ENCODE measurements at regions not wholly inside any gene's neighbourhood (a gene's known extent, or its start where the extent isn't known, plus 50 kb on each side); places are given as distances from the start of the nearest gene placed in this dataset.

DNA sequence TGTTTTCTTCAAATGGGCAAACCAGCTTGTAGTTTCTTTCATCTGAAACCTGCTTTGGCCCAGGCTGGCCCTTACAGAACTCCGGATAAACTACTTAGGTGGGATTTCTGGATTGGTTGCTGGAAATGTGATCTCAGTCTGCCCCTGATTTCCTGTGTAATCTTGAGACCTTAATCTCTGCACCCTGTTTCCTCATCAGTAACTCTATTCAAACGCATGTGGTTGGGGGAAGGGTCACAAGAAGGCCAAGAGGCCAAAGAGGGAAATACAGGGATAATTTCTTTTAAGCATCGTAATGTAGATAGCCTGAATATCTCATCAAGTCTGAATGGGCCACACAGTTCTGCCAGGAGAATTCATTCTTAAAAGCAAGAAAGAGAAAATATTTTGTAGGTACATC lies 483.6 kb downstream of the LTN1 start:
- WGBS (ENCODE audit: insufficient coverage) = no CpG with 5 or more reads among the region's 3 CpGs
- no peak for TF ChIP-seq EZH2 (IDR thresholded peaks at IDR 0.05; ENCODE audit: borderline replicate concordance, insufficient read depth, low read depth, low read length, poor library complexity, severe bottlenecking)
- TF ChIP-seq CTCF (IDR thresholded peaks at IDR 0.05) = no peak
- Histone ChIP-seq H2AFZ (ENCODE audit: insufficient read depth, low read depth, low read length, poor library complexity, severe bottlenecking) (no peak overlapping the region), H3K4me2 (replicated peaks; ENCODE audit: low read depth, low read length, poor library complexity, severe bottlenecking) (no peak overlapping the region), H3K36me3 (replicated peaks in 1 of 2; ENCODE audit: control extremely low read depth in 1 of 2, control insufficient read depth in 1 of 2, extremely low read depth in 1 of 2, insufficient read depth in 2 of 2, low read length in 1 of 2) (no peaks in the 10 kb centered on the region), H3K4me3 (ENCODE audit: control extremely low read depth in 1 of 5, extremely low read depth in 1 of 5, insufficient read depth in 1 of 5, low read depth in 2 of 5, low read length in 4 of 5) (no peak overlapping the region), H4K20me1 (ENCODE audit: control insufficient read depth, insufficient read depth, low read length, poor library complexity, severe bottlenecking) (no peaks in the 10 kb centered on the region), H3K4me1 (ENCODE audit: control insufficient read depth in 2 of 2, insufficient read depth in 2 of 2, low read length in 2 of 2) (no peaks in the 10 kb centered on the region), H3K9me3 (ENCODE audit: control extremely low read depth in 1 of 3, control insufficient read depth in 2 of 3, insufficient read depth in 1 of 3, low read length in 2 of 3) (peaks cover 2 to 10% (median 10%) of the 10 kb centered on the region in 3 donors), H3K27me3 (replicated peaks in 1 of 4; ENCODE audit: control extremely low read depth in 1 of 4, control insufficient read depth in 3 of 4, insufficient read depth in 4 of 4, low read length in 3 of 4) (no peaks in the 10 kb centered on the region), H3K79me2 (ENCODE audit: control insufficient read depth, insufficient read depth, low read length) (no peaks in the 10 kb centered on the region), H3K9ac (ENCODE audit: low read length) (no peak overlapping the region), H3K27ac (ENCODE audit: low read length in 2 of 2) (no peak overlapping the region)
- H3K4me1 Mint-ChIP-seq = no peaks in the 10 kb centered on the region
- intact Hi-C loops (cut with micrococcal nuclease) = no loop called here
- peaks cover 6% of the 10 kb centered on the region for H3K9me3 Mint-ChIP-seq (ENCODE audit: insufficient read depth)
- CTCF ChIA-PET = no interaction called here
- H3K4me3 Mint-ChIP-seq = no peak overlapping the region
- POLR2A ChIA-PET = no interaction called here
- no peak overlapping the region for H3K27ac Mint-ChIP-seq
- DNase-seq = no peak
- no peak for ATAC-seq (ENCODE audit: low read depth)
- H3K27me3 Mint-ChIP-seq = no peaks in the 10 kb centered on the region

- TF ChIP-seq CTCF (IDR thresholded peaks at IDR 0.05) = no peak
- no peak for TF ChIP-seq EZH2 (IDR thresholded peaks at IDR 0.05; ENCODE audit: borderline replicate concordance, insufficient read depth, low read depth, low read length, poor library complexity, severe bottlenecking)
- DNase-seq (no peak), ATAC-seq (ENCODE audit: low read depth) (no peak)
- no peak overlapping the region for H3K4me3 Mint-ChIP-seq
- CTCF ChIA-PET = no interaction called here
- Histone ChIP-seq H3K4me3 (ENCODE audit: control extremely low read depth in 1 of 5, extremely low read depth in 1 of 5, insufficient read depth in 1 of 5, low read depth in 2 of 5, low read length in 4 of 5) (no peak overlapping the region), H3K36me3 (replicated peaks in 1 of 2; ENCODE audit: control extremely low read depth in 1 of 2, control insufficient read depth in 1 of 2, extremely low read depth in 1 of 2, insufficient read depth in 2 of 2, low read length in 1 of 2) (no peaks in the 10 kb centered on the region), H3K4me1 (ENCODE audit: control insufficient read depth in 2 of 2, insufficient read depth in 2 of 2, low read length in 2 of 2) (no peaks in the 10 kb centered on the region), H3K27me3 (replicated peaks in 1 of 4; ENCODE audit: control extremely low read depth in 1 of 4, control insufficient read depth in 3 of 4, insufficient read depth in 4 of 4, low read length in 3 of 4) (no peaks in the 10 kb centered on the region), H3K4me2 (replicated peaks; ENCODE audit: low read depth, low read length, poor library complexity, severe bottlenecking) (no peak overlapping the region), H3K9ac (ENCODE audit: low read length) (no peak overlapping the region), H3K27ac (ENCODE audit: low read length in 2 of 2) (no peak overlapping the region), H3K9me3 (ENCODE audit: control extremely low read depth in 1 of 3, control insufficient read depth in 2 of 3, insufficient read depth in 1 of 3, low read length in 2 of 3) (peaks cover 2 to 10% (median 10%) of the 10 kb centered on the region in 3 donors), H4K20me1 (ENCODE audit: control insufficient read depth, insufficient read depth, low read length, poor library complexity, severe bottlenecking) (no peaks in the 10 kb centered on the region), H3K79me2 (ENCODE audit: control insufficient read depth, insufficient read depth, low read length) (no peaks in the 10 kb centered on the region), H2AFZ (ENCODE audit: insufficient read depth, low read depth, low read length, poor library complexity, severe bottlenecking) (no peak overlapping the region)
- H3K4me1 Mint-ChIP-seq = no peaks in the 10 kb centered on the region
- H3K27ac Mint-ChIP-seq = no peak overlapping the region
- intact Hi-C loops (cut with micrococcal nuclease) = no loop called here
- H3K9me3 Mint-ChIP-seq (ENCODE audit: insufficient read depth) = peaks cover 6% of the 10 kb centered on the region
- POLR2A ChIA-PET = no interaction called here
- no peaks in the 10 kb centered on the region for H3K27me3 Mint-ChIP-seq
Measured at GRCh38 chr21:28508126-28508525, 484.6 kb downstream of the LTN1 start.
